ENCODE measurements at regions not wholly inside any gene's neighbourhood (a gene's known extent, or its start where the extent isn't known, plus 50 kb on each side); places are given as distances from the start of the nearest gene placed in this dataset.
"Not testable (repeated sequence)": the region's sequence is repeated elsewhere in the genome, so short reads cannot be mapped to it uniquely, and the experiment has no call there.

DNA sequence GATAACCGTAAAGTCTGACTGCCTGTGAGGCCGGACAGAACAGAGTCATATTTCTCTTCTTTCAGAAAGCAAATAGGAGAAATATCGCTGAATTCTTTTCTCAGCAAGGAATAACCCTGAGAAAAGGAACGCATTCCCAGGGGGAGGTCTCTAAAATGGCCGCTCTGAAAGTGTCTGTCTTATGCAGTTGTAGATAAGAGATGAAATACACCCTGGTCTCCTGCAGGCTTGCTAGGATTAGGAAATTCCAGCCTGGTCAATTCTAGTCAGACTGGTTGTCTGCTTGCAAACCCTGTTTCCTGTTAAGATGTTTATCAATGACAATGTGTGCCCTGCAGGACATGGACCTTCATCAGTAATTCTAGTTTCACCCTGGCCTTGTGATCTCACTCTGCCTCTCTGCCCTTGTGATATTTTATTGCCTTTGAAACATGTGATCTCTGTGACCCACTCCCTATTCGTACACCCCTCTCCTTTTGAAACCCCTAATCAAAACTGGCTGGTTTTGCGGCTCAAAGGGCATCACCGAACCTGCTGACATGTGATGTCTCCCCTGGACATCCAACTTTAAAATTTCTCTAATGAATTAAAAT, 934.8 kb upstream of the SPRY2 start:
- DNase-seq, result no peak
- Histone ChIP-seq H3K27ac (no peak overlapping the region), H3K36me3 (no peaks in the 10 kb centered on the region), H3K27me3 (no peaks in the 10 kb centered on the region), H3K4me3 (no peak overlapping the region), H3K4me1 (no peaks in the 10 kb centered on the region), H3K9me3 (no peaks in the 10 kb centered on the region)
- TF ChIP-seq, protein P1, sequence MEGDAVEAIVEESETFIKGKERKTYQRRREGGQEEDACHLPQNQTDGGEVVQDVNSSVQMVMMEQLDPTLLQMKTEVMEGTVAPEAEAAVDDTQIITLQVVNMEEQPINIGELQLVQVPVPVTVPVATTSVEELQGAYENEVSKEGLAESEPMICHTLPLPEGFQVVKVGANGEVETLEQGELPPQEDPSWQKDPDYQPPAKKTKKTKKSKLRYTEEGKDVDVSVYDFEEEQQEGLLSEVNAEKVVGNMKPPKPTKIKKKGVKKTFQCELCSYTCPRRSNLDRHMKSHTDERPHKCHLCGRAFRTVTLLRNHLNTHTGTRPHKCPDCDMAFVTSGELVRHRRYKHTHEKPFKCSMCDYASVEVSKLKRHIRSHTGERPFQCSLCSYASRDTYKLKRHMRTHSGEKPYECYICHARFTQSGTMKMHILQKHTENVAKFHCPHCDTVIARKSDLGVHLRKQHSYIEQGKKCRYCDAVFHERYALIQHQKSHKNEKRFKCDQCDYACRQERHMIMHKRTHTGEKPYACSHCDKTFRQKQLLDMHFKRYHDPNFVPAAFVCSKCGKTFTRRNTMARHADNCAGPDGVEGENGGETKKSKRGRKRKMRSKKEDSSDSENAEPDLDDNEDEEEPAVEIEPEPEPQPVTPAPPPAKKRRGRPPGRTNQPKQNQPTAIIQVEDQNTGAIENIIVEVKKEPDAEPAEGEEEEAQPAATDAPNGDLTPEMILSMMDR (IDR thresholded peaks at IDR 0.05), result no peak
- no peak for TF ChIP-seq POLR2A (IDR thresholded peaks at IDR 0.05)
- intact Hi-C loops (cut with DNase I; ENCODE audit: low total_unique reads), result no loop called here

DNA sequence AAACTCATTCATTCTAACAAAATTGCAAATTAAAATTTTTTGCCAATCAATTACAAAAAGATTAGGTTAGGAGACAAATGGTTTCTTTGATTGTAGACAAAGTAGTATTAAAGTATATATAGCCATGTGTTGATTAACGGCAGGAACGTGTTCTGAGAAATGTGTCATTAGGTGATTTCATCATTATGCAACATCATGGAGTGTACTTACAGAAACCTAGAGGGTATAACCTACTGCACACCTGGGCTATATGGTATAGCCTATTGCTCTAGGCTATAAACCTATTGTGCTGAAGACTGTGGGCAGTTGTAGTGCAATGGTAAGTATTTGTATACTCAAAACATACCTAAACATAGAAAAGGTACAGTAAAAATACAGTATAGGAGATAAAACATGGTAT, 906.8 kb upstream of the SPRY2 start:
- no peak for DNase-seq
- H3K27ac ChIP-seq, result no peak overlapping the region
- H3K27me3 ChIP-seq, result no peaks in the 10 kb centered on the region
- H3K36me3 ChIP-seq, result no peaks in the 10 kb centered on the region
- no peaks in the 10 kb centered on the region for H3K9me3 ChIP-seq
- no peak overlapping the region for H3K4me3 ChIP-seq
- no peak for TF ChIP-seq POLR2A (IDR thresholded peaks at IDR 0.05)
- TF ChIP-seq, protein P1 (IDR thresholded peaks at IDR 0.05), result no peak
- H3K4me1 ChIP-seq, result no peaks in the 10 kb centered on the region
- intact Hi-C loops (cut with DNase I; ENCODE audit: low total_unique reads), result no loop called here

DNA sequence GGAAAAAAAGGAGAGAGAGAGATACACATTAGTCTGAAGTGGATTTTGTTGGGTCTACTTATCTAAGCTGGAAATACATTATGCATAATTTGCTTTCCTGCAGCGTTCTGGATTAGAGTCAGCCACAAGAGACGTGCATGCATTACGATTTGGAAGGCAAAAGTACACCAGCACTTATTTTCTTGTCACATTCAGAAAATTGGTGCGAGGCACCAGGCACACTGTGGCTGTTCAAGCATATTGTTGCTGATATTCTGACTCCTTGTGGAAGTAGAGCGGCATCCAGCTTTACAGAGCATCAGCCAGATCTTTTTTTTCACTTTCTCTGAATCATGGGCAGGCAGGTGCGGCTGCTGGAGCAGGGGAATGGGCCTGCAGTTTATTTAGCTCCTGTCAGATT, 905.6 kb upstream of the SPRY2 start:
- no peak for DNase-seq
- Histone ChIP-seq H3K9me3 (no peaks in the 10 kb centered on the region), H3K27me3 (no peaks in the 10 kb centered on the region), H3K4me3 (no peak overlapping the region), H3K27ac (no peak overlapping the region), H3K4me1 (no peaks in the 10 kb centered on the region), H3K36me3 (no peaks in the 10 kb centered on the region)
- TF ChIP-seq, protein P1 (IDR thresholded peaks at IDR 0.05), result no peak
- TF ChIP-seq POLR2A (IDR thresholded peaks at IDR 0.05), result no peak
- intact Hi-C loops (cut with DNase I; ENCODE audit: low total_unique reads), result no loop called here

DNA sequence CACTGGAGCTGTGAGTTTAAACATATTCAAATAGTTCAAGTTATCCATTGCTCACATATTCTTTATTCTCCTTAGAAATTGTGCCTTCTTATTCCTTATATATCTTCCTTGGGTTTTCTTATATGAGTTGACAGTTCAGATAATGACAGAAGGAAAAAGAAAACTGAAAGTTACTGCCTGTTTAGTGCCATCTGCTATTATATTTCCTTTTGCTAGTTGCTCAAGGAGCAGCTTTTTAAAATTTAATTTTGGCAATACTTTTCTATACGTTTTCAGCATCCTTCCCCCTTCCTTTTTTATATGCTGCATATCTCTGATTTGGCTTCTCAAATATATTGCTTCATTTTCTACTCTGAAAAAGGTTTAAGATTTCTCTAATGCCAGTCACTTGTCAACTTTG, 903.1 kb upstream of the SPRY2 start:
- Histone ChIP-seq H3K4me1 (no peaks in the 10 kb centered on the region), H3K9me3 (no peaks in the 10 kb centered on the region), H3K36me3 (no peaks in the 10 kb centered on the region), H3K27me3 (no peaks in the 10 kb centered on the region), H3K27ac (no peak overlapping the region), H3K4me3 (no peak overlapping the region)
- no peak for TF ChIP-seq POLR2A (IDR thresholded peaks at IDR 0.05)
- TF ChIP-seq, protein P1 (IDR thresholded peaks at IDR 0.05), result no peak
- intact Hi-C loops (cut with DNase I; ENCODE audit: low total_unique reads), result no loop called here
- DNase-seq, result no peak

DNA sequence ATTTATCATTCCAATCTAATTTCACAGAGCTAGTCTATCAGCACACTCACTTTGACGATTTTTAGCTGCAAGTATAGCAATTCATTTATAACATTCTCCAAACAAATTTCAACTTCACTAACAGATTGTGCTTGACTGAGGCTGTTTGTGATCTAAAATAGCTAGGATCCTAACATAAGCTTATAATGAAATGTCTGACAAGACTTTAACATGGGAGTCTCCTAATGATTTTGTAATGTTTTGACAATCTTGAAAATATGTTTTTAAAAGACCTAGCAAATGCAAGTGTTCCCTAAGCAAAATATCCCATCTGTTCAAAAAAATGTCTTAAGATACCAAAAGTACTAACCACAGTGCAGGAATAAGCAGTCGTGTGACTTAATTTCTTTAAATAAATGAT, 889.5 kb upstream of the SPRY2 start:
- no peak for DNase-seq
- Histone ChIP-seq H3K4me3 (no peak overlapping the region), H3K4me1 (no peaks in the 10 kb centered on the region), H3K9me3 (no peaks in the 10 kb centered on the region), H3K27ac (no peak overlapping the region), H3K36me3 (no peaks in the 10 kb centered on the region), H3K27me3 (no peaks in the 10 kb centered on the region)
- intact Hi-C loops (cut with DNase I; ENCODE audit: low total_unique reads), result no loop called here
- no peak for TF ChIP-seq POLR2A (IDR thresholded peaks at IDR 0.05)
- TF ChIP-seq, protein P1 (IDR thresholded peaks at IDR 0.05), result no peak

DNA sequence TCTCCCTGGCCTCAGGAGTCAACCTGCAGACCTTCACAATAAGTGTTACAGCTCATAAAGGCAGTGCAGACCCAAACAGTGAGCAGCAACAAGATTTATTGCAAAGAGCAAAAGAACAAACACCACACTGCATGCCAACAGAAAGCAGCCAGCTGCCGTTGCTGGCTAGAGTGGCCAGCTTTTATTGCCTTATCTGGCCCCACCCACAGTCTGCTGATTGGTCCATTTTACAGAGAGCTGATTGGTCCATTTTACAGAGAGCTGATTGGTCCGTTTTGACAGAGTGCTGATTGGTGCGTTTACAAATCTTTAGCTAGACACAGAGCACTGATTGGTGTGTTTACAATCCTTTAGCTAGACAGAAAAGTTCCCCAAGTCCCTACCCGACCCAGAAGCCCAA, 885.9 kb upstream of the SPRY2 start:
- H3K27me3 ChIP-seq; H3K36me3 ChIP-seq; DNase-seq; H3K4me3 ChIP-seq; intact Hi-C loops (cut with DNase I; ENCODE audit: low total_unique reads); H3K9me3 ChIP-seq; H3K4me1 ChIP-seq; H3K27ac ChIP-seq: not testable (repeated sequence)
